ENCODE measurements at regions not wholly inside any gene's neighbourhood (a gene's known extent, or its start where the extent isn't known, plus 50 kb on each side); places are given as distances from the start of the nearest gene placed in this dataset.

- TF ChIP-seq POLR2AphosphoS5 (IDR thresholded peaks at IDR 0.05; ENCODE audit: low read depth, low read length) (no peak), SIN3A (IDR thresholded peaks at IDR 0.05; ENCODE audit: borderline replicate concordance, insufficient read depth, low read length) (no peak), REST (IDR thresholded peaks at IDR 0.05; ENCODE audit: insufficient read depth in 1 of 2, low read depth in 2 of 2, low read length in 2 of 2) (no peak)
These were observed 135.0 kb upstream of the ALKAL2 start for GRCh38 chr2:422676-423435.

All from PFSK-1 (cell line).